ENCODE measurements at regions not wholly inside any gene's neighbourhood (a gene's known extent, or its start where the extent isn't known, plus 50 kb on each side); places are given as distances from the start of the nearest gene placed in this dataset.

- 0 out of 2 replicates have a peak, but pooled peaks have one; percentile 36 for TF ChIP-seq RREB1 (CRISPR knock-in tag; IDR thresholded peaks at IDR 0.05)
- TF ChIP-seq NFIX (CRISPR knock-in tag; IDR thresholded peaks at IDR 0.05; ENCODE audit: low read depth): no peak
- no peak for ATAC-seq
- H3K79me2 ChIP-seq (ENCODE audit: control insufficient read depth, insufficient read depth, low read length): no peaks in the 10 kb centered on the region
- WGBS (ENCODE audit: insufficient coverage, low coverage, missing lambda C conversion rate): 4% methylated on average over 14 of the region's 14 CpGs
- no peak overlapping the region for H2AFZ ChIP-seq (ENCODE audit: low read depth, low read length)
- no peak overlapping the region for H3K4me3 ChIP-seq
- H3K27me3 ChIP-seq (ENCODE audit: control insufficient read depth in 2 of 2, insufficient read depth in 2 of 2, low read length in 2 of 2): peaks cover 62 to 91% of the 10 kb centered on the region in 2 experiments
- no peaks in the 10 kb centered on the region for H3K36me3 ChIP-seq (ENCODE audit: control insufficient read depth, insufficient read depth, low read length)
- no peak overlapping the region for H3K4me2 ChIP-seq (ENCODE audit: insufficient read depth, low read length)
- H4K20me1 ChIP-seq (replicated peaks; ENCODE audit: control insufficient read depth, insufficient read depth, low read length): peaks cover 16% of the 10 kb centered on the region; the same call in 1 of the 2 replicates
- no peaks in the 10 kb centered on the region for H3K9me3 ChIP-seq (replicated peaks; ENCODE audit: control insufficient read depth, insufficient read depth, low read depth, low read length)
- H3K27ac ChIP-seq (ENCODE audit: extremely low read depth, low read depth, low read length): no peak overlapping the region
- intact Hi-C loops (cut with micrococcal nuclease): no loop called here
- no peak for FAIRE-seq
- no peak for DNase-seq (ENCODE audit: extremely low read depth in 1 of 4, low spot score in 3 of 4)
- ChIA-PET POLR2A (no interaction called here), CTCF (ENCODE audit: low intra/inter-chr PET ratio) (no interaction called here)
- peaks cover 5 to 10% of the 10 kb centered on the region in 2 experiments; a peak in 3 of 5 replicates for H3K4me1 ChIP-seq (replicated peaks in 1 of 2; ENCODE audit: control insufficient read depth in 2 of 2, insufficient read depth in 2 of 2, low read length in 2 of 2)
- in situ Hi-C loops (cut with MboI): no loop called here
- H3K9ac ChIP-seq (ENCODE audit: insufficient read depth in 1 of 2, low read depth in 2 of 2, low read length in 2 of 2): no peak overlapping the region
- BruUV-seq (replicated peaks): no TSS peak
- H3K9me1 ChIP-seq (ENCODE audit: control insufficient read depth, insufficient read depth, low read length): no peaks in the 10 kb centered on the region
These were observed 245.0 kb downstream of the TTLL2 start for GRCh38 chr6:167569879-167570278.
